Bronchial epithelial cell (primary cell): ENCODE measurements at regions not wholly inside any gene's neighbourhood (a gene's known extent, or its start where the extent isn't known, plus 50 kb on each side); places are given as distances from the start of the nearest gene placed in this dataset.

Experiments
- DNase-seq: peaks from one replicate; pipeline ENCODE4 v3.0.0-alpha.2; 2010; ENCODE audit warnings: low read depth
- FAIRE-seq: peaks from 2 replicates; lab custom pipeline; 2011; peaks lifted over from hg19 to GRCh38; lab: Jason Lieb, UNC
- H3K27me3 ChIP-seq: 2 replicates; pipeline ENCODE4 v1.5.1; 2011; ENCODE audit warnings: low read length; ENCODE audit not compliant: control insufficient read depth, insufficient read depth
- H3K36me3 ChIP-seq: 2 replicates; pipeline ENCODE4 v1.5.1; 2011; ENCODE audit warnings: low read length; ENCODE audit not compliant: control insufficient read depth, insufficient read depth
- H3K4me3 ChIP-seq: 2 replicates; pipeline ENCODE4 v1.5.1; 2011; ENCODE audit warnings: mild to moderate bottlenecking, low read depth, low read length, control low read depth
- CTCF ChIP-seq: IDR thresholded peaks from 2 replicates; pipeline ENCODE4 v1.5.1; 2011; ENCODE audit warnings: mild to moderate bottlenecking, moderate library complexity, low read length, control low read depth, inconsistent platforms; ENCODE audit not compliant: insufficient read depth, severe bottlenecking

GRCh38 chr5:142446960-142447279 is 122.1 kb upstream of the SPRY4 start:
- no peak for FAIRE-seq
- no peak for DNase-seq
- TF ChIP-seq CTCF: no peak

GRCh38 chr5:142446131-142446959 is 121.5 kb upstream of the SPRY4 start:
- H3K36me3 ChIP-seq: no peaks in the 10 kb centered on the region
- H3K4me3 ChIP-seq: no peak overlapping the region
- H3K27me3 ChIP-seq: peaks cover 2% of the 10 kb centered on the region
- no peak for FAIRE-seq
- no peak for TF ChIP-seq CTCF
- DNase-seq: peak; percentile 66

More at GRCh38 chr5:142446960-142447279, 122.1 kb upstream of the SPRY4 start:
- Histone ChIP-seq H3K36me3 (no peaks in the 10 kb centered on the region), H3K27me3 (no peaks in the 10 kb centered on the region), H3K4me3 (no peak overlapping the region)

GRCh38 chr5:142445266-142445665 is 120.4 kb upstream of the SPRY4 start:
- DNase-seq: peak; percentile 24
- no peak for TF ChIP-seq CTCF
- no peak for FAIRE-seq
- H3K36me3 ChIP-seq: no peaks in the 10 kb centered on the region
- peaks cover 6% of the 10 kb centered on the region for H3K27me3 ChIP-seq
- no peak overlapping the region for H3K4me3 ChIP-seq

GRCh38 chr5:142441616-142442015 is 116.8 kb upstream of the SPRY4 start:
- Histone ChIP-seq H3K4me3 (no peak overlapping the region), H3K36me3 (no peaks in the 10 kb centered on the region), H3K27me3 (peaks cover 6% of the 10 kb centered on the region)
- FAIRE-seq: no peak
- DNase-seq: no peak
- TF ChIP-seq CTCF: no peak

GRCh38 chr5:142439207-142439860 is 114.5 kb upstream of the SPRY4 start:
- H3K36me3 ChIP-seq: no peaks in the 10 kb centered on the region
- peaks cover 6% of the 10 kb centered on the region for H3K27me3 ChIP-seq
- no peak for TF ChIP-seq CTCF
- no peak for FAIRE-seq
- no peak overlapping the region for H3K4me3 ChIP-seq
- no peak for DNase-seq

- Histone ChIP-seq H3K36me3 (no peaks in the 10 kb centered on the region), H3K27me3 (peaks cover 6% of the 10 kb centered on the region), H3K4me3 (no peak overlapping the region)
- FAIRE-seq (no peak), DNase-seq (no peak)
- TF ChIP-seq CTCF: no peak
Measured at GRCh38 chr5:142438573-142438972, 113.8 kb upstream of the SPRY4 start.
